ENCODE measurements at regions not wholly inside any gene's neighbourhood (a gene's known extent, or its start where the extent isn't known, plus 50 kb on each side); places are given as distances from the start of the nearest gene placed in this dataset.
A peak's percentile ranks its signal among the peaks of the same experiment; 100 is the strongest.

DNA sequence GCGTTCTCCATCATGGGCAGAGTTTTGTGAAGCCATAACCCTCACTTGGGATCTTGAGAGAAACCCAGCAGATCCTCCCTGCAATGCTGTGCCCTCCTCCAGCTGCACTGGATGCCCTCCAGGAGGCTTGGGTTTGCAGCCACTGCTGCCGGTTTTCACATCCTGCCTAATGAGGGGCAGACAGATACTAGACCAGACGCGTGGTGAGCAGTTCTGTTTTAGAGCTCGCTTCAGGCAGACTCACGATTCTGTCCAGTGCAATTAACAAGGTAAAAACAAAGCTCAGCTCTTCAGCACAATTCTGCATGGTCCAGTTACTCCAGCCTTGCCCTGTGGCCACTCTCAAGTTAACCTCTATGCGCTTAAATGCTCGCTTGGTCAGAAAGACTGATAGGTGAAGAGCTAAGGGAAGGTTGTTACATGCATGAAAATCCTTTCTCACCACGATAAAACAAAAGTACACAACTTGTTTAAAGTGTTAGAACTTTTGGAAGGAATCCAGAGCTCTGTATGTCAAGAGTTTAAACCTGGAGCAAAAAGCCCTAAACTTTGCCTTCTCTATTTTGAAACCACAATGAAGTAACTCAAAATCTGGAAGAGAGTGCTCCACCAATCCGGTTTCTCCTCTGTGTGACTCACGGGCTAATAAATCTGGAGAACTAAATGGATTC is 292.3 kb upstream of the FAT3 start:
- no peak overlapping the region for H3K4me3 ChIP-seq (ENCODE audit: low read length)
- H3K27ac ChIP-seq (ENCODE audit: low read depth, low read length): no peak overlapping the region
- no peak overlapping the region for H3K9ac ChIP-seq (ENCODE audit: low read length)

DNA sequence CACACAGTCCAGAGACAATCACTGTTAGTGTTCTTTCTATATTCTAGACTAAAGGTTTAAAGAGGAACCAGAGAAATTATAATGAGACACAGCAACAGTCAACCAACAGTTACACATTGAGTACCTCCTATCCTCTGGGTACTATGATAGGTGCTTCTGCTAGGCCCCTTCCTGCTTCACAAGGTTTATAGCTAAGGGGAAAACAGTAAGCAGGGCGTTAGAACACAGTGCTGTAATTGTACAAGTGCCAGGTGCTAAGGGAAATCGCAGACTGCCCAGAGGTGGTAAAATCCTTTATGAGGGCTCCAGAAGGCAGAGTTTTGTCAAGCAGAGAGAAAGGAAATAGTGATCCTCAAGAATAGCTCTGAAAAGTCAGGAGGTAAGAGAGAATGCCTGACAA is 297.2 kb upstream of the FAT3 start:
- no peaks in the 10 kb centered on the region for H3K27me3 ChIP-seq (ENCODE audit: control insufficient read depth, insufficient read depth, low read length)
- no peaks in the 10 kb centered on the region for H3K36me3 ChIP-seq (ENCODE audit: control insufficient read depth, insufficient read depth, low read length)
- H3K4me1 ChIP-seq (ENCODE audit: control insufficient read depth, insufficient read depth, low read length): peaks cover 3% of the 10 kb centered on the region
- H3K4me3 ChIP-seq (ENCODE audit: low read length): no peak overlapping the region
- H3K9ac ChIP-seq (ENCODE audit: low read length): no peak overlapping the region
- H3K27ac ChIP-seq (ENCODE audit: low read depth, low read length): peak overlapping the region; percentile 78

More for the DNA sequence above, 292.3 kb upstream of the FAT3 start:
- H3K27me3 ChIP-seq (ENCODE audit: control insufficient read depth, insufficient read depth, low read length): no peaks in the 10 kb centered on the region
- no peaks in the 10 kb centered on the region for H3K4me1 ChIP-seq (ENCODE audit: control insufficient read depth, insufficient read depth, low read length)
- no peaks in the 10 kb centered on the region for H3K36me3 ChIP-seq (ENCODE audit: control insufficient read depth, insufficient read depth, low read length)

DNA sequence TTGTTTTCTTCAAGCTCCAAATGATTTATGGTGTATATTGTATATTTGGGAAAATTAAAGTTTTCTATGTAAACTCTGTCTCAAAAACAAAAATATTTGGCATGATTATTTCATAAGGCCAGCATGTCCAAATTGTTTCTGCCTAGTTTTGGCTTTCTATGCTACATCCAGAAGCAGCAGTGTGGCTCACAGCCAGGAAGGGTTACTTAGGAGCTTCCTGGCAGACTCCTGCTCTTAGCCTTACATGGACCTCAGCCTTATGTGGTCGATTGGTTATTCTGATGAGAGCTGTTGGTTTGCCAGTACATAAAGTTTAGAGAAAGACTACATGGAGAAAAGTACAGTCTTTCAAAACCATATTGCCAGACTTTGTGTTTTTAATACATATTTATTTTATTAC is 297.7 kb upstream of the FAT3 start:
- no peak overlapping the region for H3K9ac ChIP-seq (ENCODE audit: low read length)
- H3K36me3 ChIP-seq (ENCODE audit: control insufficient read depth, insufficient read depth, low read length): no peaks in the 10 kb centered on the region
- peaks cover 3% of the 10 kb centered on the region for H3K4me1 ChIP-seq (ENCODE audit: control insufficient read depth, insufficient read depth, low read length)
- no peaks in the 10 kb centered on the region for H3K27me3 ChIP-seq (ENCODE audit: control insufficient read depth, insufficient read depth, low read length)
- no peak overlapping the region for H3K4me3 ChIP-seq (ENCODE audit: low read length)
- peak overlapping the region; percentile 78 for H3K27ac ChIP-seq (ENCODE audit: low read depth, low read length)

DNA sequence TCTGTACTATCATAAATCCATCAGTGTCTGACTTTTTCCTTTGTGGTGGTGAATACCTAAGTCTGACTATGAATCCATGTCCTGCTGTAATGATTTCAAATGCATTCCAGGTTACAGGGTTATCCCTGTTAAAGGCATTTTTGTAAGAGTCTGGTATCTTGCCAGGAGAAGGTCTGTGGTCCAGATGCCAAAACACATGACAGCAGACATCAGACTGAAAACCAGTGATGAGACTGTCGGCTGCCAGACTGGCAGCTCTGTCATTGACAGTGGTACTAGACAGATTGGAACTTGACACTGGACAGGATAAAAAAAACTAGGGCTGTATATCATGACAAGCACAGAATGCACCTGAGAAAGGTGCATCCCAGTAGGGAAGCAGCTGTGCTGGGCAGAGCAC is 301.8 kb upstream of the FAT3 start:
- H3K9ac ChIP-seq (ENCODE audit: low read length): no peak overlapping the region
- H3K27me3 ChIP-seq (ENCODE audit: control insufficient read depth, insufficient read depth, low read length): no peaks in the 10 kb centered on the region
- no peaks in the 10 kb centered on the region for H3K36me3 ChIP-seq (ENCODE audit: control insufficient read depth, insufficient read depth, low read length)
- no peak overlapping the region for H3K27ac ChIP-seq (ENCODE audit: low read depth, low read length)
- no peak overlapping the region for H3K4me3 ChIP-seq (ENCODE audit: low read length)
- H3K4me1 ChIP-seq (ENCODE audit: control insufficient read depth, insufficient read depth, low read length): peaks cover 3% of the 10 kb centered on the region

DNA sequence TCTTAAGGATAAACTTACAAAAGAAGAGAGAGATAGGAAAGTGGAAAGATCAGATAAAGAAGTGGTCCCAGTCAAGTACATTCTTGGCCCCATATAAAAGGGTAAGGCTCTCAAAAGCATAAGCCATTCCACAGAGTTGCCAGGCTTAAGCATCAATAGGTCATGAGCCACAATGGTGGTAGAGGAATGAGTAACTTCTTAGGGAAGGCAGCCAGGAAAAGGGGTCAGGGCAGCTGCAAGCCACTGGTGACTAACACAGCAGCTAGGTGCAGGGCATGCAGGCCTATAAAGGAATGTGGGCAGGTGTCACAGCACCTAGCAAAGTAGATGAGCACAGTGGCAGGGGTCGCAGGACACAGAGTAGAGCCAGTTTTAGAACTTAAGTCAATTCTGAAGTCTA is 302.6 kb upstream of the FAT3 start:
- no peak overlapping the region for H3K27ac ChIP-seq (ENCODE audit: low read depth, low read length)

DNA sequence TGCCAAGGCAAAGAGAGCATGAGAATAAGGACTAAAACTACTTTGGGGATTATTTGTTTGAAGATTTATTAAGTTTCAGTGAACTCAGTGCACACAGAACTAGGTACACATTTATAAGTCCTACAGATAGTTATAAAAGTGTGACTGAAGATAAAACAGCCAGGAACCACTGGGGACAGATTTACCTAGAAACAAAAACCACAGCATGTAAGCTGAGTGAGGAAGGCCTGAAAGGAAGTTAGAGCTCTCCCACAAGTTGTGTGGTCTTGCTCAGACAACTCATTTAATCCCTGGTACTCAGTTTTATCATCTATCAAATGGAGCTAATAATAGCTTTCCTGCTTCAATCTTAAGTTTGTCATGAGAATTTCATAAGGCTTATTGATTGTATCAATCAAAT is 311.2 kb upstream of the FAT3 start:
- H3K4me1 ChIP-seq (ENCODE audit: control insufficient read depth, insufficient read depth, low read length): no peaks in the 10 kb centered on the region
- no peak overlapping the region for H3K27ac ChIP-seq (ENCODE audit: low read depth, low read length)
- H3K9ac ChIP-seq (ENCODE audit: low read length): no peak overlapping the region
- no peaks in the 10 kb centered on the region for H3K36me3 ChIP-seq (ENCODE audit: control insufficient read depth, insufficient read depth, low read length)
- no peak overlapping the region for H3K4me3 ChIP-seq (ENCODE audit: low read length)
- H3K27me3 ChIP-seq (ENCODE audit: control insufficient read depth, insufficient read depth, low read length): no peaks in the 10 kb centered on the region

More for the DNA sequence above, 302.6 kb upstream of the FAT3 start:
- no peak overlapping the region for H3K4me3 ChIP-seq (ENCODE audit: low read length)
- H3K36me3 ChIP-seq (ENCODE audit: control insufficient read depth, insufficient read depth, low read length): no peaks in the 10 kb centered on the region
- no peaks in the 10 kb centered on the region for H3K27me3 ChIP-seq (ENCODE audit: control insufficient read depth, insufficient read depth, low read length)
- H3K9ac ChIP-seq (ENCODE audit: low read length): no peak overlapping the region
- peaks cover 3% of the 10 kb centered on the region for H3K4me1 ChIP-seq (ENCODE audit: control insufficient read depth, insufficient read depth, low read length)

DNA sequence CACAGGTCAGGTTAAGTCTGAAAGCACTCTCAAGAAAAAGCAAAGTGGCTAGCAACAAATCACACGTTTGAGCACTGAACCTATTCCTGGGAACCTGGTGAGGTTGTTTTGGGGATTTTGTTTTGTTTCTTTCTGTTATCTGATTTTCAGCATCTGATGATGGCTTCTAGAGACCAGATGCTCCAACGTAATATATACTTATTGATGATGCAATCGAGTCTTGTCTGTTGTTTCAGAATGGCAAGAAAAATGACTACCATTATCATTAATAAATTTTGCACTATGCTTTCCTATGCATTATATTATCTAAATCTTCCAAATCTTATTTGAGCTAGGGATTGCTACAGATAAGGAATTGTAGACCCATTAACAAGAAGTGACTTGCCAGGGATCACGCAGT is 312.3 kb upstream of the FAT3 start:
- Histone ChIP-seq H3K9ac (ENCODE audit: low read length) (no peak overlapping the region), H3K27me3 (ENCODE audit: control insufficient read depth, insufficient read depth, low read length) (no peaks in the 10 kb centered on the region), H3K36me3 (ENCODE audit: control insufficient read depth, insufficient read depth, low read length) (no peaks in the 10 kb centered on the region), H3K27ac (ENCODE audit: low read depth, low read length) (no peak overlapping the region), H3K4me3 (ENCODE audit: low read length) (no peak overlapping the region), H3K4me1 (ENCODE audit: control insufficient read depth, insufficient read depth, low read length) (no peaks in the 10 kb centered on the region)

DNA sequence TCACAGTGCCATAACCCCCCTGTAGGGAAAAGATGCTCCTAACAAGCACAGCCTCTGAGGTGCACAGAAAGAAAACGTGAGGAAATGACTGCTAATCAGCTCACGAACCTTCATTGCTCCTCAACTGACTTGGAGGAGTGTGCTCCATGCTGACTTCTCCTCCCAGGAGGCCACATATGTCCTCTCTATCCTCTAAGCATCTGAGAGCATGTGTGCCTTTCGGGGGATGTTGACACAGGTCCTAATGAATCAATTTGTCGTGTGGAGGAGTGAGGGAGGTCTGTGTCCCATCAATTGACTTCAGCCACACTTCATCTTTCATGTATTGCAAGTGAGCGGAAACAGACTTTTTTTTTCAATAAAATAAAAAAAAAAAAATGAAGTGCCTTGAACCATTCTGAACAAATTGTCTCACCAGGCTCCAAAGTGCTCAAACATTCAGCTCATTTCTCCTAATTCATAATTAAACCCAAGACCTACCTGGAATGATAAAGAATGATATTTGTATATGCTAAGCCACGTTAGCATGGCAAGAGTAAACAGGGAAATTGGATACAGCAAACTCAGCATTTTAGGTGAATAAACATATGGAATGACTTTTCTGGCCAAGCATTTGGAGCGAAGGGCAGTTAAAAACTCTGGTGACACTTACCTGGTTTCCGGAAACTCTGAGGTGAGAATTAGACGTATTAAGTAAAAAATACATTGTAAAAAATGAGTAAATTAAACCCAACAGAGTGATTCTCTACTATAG is 317.6 kb upstream of the FAT3 start:
- H3K4me1 ChIP-seq (ENCODE audit: control insufficient read depth, insufficient read depth, low read length): no peaks in the 10 kb centered on the region
- no peaks in the 10 kb centered on the region for H3K36me3 ChIP-seq (ENCODE audit: control insufficient read depth, insufficient read depth, low read length)
- no peak overlapping the region for H3K27ac ChIP-seq (ENCODE audit: low read depth, low read length)
- H3K9ac ChIP-seq (ENCODE audit: low read length): no peak overlapping the region
- H3K27me3 ChIP-seq (ENCODE audit: control insufficient read depth, insufficient read depth, low read length): no peaks in the 10 kb centered on the region
- H3K4me3 ChIP-seq (ENCODE audit: low read length): no peak overlapping the region

DNA sequence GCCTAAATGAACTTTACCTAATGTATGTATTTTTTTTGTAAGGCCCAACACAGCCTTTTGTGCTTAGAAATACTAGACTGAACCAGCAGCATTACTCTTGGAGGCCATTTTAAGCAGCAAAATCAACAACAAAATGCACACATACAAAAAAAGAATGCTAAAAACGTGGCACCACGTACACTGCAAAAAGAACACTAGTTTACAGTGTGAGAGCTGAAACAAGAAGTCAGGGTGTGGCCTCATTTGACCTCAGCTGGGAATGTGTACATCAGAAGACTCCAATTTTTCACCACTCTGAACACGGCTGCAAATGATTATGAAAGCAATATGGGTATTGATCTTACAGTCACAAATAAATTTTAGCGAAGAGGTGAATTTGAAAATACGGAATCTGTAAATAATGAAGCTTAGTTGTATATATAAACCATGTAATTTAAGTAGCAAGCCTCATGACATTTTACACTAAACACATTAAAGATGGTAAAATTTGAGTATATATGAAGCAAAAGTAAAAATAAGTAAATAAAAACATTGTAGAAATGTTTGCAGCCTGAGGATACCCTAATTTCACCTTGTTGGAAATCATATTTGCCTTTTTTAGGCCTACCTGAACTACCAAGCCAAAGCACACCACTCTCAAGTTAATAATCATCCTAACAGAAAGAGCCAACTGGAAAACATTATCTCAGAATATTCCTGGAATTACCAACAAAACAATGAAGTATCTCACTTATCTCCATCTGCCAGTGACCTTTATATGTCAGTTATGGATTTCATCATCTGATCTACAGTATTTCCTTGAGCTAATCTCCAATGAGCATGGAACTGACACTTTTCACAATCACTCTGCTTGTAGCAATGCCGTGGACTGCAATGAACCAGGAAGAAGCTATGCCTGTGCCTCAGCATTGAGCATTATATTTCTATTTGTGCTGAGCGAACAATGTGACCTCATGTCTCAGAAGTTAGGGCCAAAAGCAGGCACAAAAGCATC is 319.5 kb upstream of the FAT3 start:
- H3K27me3 ChIP-seq (ENCODE audit: control insufficient read depth, insufficient read depth, low read length): no peaks in the 10 kb centered on the region
- no peaks in the 10 kb centered on the region for H3K36me3 ChIP-seq (ENCODE audit: control insufficient read depth, insufficient read depth, low read length)
- no peak overlapping the region for H3K4me3 ChIP-seq (ENCODE audit: low read length)
- no peaks in the 10 kb centered on the region for H3K4me1 ChIP-seq (ENCODE audit: control insufficient read depth, insufficient read depth, low read length)
- H3K27ac ChIP-seq (ENCODE audit: low read depth, low read length): no peak overlapping the region
- no peak overlapping the region for H3K9ac ChIP-seq (ENCODE audit: low read length)

DNA sequence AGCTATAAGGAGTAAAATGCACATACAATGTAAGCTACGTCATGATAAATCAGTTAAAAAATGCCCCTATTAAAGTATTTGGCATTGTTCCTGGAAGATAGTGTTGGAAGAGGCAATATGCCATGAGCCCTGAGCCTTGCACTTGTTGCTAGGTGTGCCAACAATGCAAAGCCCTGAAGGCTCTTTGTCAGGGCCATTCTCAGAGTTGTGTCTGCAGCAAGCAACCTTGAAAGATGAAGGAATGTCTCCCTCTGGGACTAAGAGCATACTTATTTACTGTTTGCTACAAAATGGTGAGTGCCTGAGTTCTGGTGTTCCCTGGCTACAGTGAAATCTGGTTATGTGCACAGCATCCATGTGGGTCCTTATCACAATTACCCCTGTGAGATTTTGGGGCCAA is 322.3 kb upstream of the FAT3 start:
- H3K36me3 ChIP-seq (ENCODE audit: control insufficient read depth, insufficient read depth, low read length): no peaks in the 10 kb centered on the region
- H3K4me1 ChIP-seq (ENCODE audit: control insufficient read depth, insufficient read depth, low read length): no peaks in the 10 kb centered on the region
- H3K4me3 ChIP-seq (ENCODE audit: low read length): no peak overlapping the region
- H3K27ac ChIP-seq (ENCODE audit: low read depth, low read length): no peak overlapping the region
- H3K9ac ChIP-seq (ENCODE audit: low read length): no peak overlapping the region
- no peaks in the 10 kb centered on the region for H3K27me3 ChIP-seq (ENCODE audit: control insufficient read depth, insufficient read depth, low read length)

DNA sequence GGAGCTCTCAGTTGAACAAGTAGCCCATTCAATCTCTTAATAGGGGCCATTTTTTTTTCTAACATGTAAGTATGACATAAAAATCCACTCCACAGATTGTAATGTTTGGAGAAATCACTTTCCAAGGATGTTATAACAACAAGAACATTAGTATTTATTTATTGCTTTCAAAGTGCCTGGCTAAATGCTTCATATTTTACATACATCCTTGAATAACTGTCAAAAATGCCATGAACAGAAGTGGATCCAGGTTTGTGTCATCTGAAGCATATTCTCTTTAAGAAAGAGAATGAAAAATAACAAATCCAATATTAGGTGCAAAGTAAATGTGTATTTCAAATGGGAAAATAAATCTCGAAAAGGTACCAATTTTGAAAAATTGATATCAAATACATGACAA is 344.0 kb upstream of the FAT3 start:
- Histone ChIP-seq H3K36me3 (ENCODE audit: control insufficient read depth, insufficient read depth, low read length) (no peaks in the 10 kb centered on the region), H3K27ac (ENCODE audit: low read depth, low read length) (no peak overlapping the region), H3K27me3 (ENCODE audit: control insufficient read depth, insufficient read depth, low read length) (no peaks in the 10 kb centered on the region), H3K9ac (ENCODE audit: low read length) (no peak overlapping the region), H3K4me1 (ENCODE audit: control insufficient read depth, insufficient read depth, low read length) (no peaks in the 10 kb centered on the region), H3K4me3 (ENCODE audit: low read length) (no peak overlapping the region)

DNA sequence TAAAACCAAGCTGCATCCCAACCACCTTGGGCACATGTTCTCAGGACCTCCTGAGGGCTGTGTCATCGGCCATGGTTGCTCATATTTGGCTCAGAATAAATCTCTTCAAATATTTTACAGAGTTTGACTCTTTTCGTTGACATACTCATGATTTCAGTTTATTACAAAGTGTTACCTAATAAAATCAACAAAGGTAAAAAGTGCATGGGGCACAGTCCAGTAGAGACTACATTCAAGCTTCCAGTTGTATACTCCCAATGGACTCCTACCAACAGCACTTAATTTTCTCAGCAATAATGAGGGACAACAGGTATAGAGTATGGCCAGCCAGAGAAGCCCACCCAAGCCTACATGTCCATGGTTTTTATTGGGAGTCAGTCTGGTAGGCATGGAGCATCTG is 347.9 kb upstream of the FAT3 start:
- no peaks in the 10 kb centered on the region for H3K36me3 ChIP-seq (ENCODE audit: control insufficient read depth, insufficient read depth, low read length)
- no peak overlapping the region for H3K9ac ChIP-seq (ENCODE audit: low read length)
- H3K4me1 ChIP-seq (ENCODE audit: control insufficient read depth, insufficient read depth, low read length): no peaks in the 10 kb centered on the region
- no peak overlapping the region for H3K4me3 ChIP-seq (ENCODE audit: low read length)
- no peak overlapping the region for H3K27ac ChIP-seq (ENCODE audit: low read depth, low read length)
- no peaks in the 10 kb centered on the region for H3K27me3 ChIP-seq (ENCODE audit: control insufficient read depth, insufficient read depth, low read length)

Data from rectal smooth muscle tissue (tissue), 1 donor.